Neuronal stem cell (in vitro differentiated cells): ENCODE measurements at regions not wholly inside any gene's neighbourhood (a gene's known extent, or its start where the extent isn't known, plus 50 kb on each side); places are given as distances from the start of the nearest gene placed in this dataset.

Experiments used
- DNase-seq: peaks from one replicate; pipeline ENCODE4 v3.0.0-alpha.2; 2013; ENCODE audit warnings: low spot score
- H2AFZ ChIP-seq: one replicate; pipeline ENCODE4 v1.6.1; 2013; ENCODE audit warnings: mild to moderate bottlenecking, low read length, inconsistent platforms
- H2AK5ac ChIP-seq: 2 replicates; pipeline ENCODE4 v1.6.1; 2013; ENCODE audit warnings: low read depth, mild to moderate bottlenecking, inconsistent platforms, low read length, moderate library complexity, mixed read lengths
- H2BK120ac ChIP-seq: 2 replicates; pipeline ENCODE4 v1.6.1; 2013; ENCODE audit warnings: low read depth, mild to moderate bottlenecking, inconsistent platforms, low read length, moderate library complexity, mixed read lengths
- H2BK12ac ChIP-seq: one replicate; pipeline ENCODE4 v1.6.1; 2013; ENCODE audit warnings: low read length, inconsistent platforms
- H2BK15ac ChIP-seq: 2 replicates; pipeline ENCODE4 v1.6.1; 2013; ENCODE audit warnings: mild to moderate bottlenecking, low read length, inconsistent platforms, mixed read lengths
- H2BK5ac ChIP-seq: one replicate; pipeline ENCODE4 v1.6.1; 2013; ENCODE audit warnings: inconsistent platforms, mild to moderate bottlenecking, low read length, moderate library complexity
- H3K14ac ChIP-seq: one replicate; pipeline ENCODE4 v1.6.1; 2013; ENCODE audit warnings: low read length, inconsistent platforms
- H3K18ac ChIP-seq: 2 replicates; pipeline ENCODE4 v1.6.1; 2013; ENCODE audit warnings: low read length, inconsistent platforms
- H3K23ac ChIP-seq: 2 replicates; pipeline ENCODE4 v1.6.1; 2013; ENCODE audit warnings: low read depth, mild to moderate bottlenecking, mixed read lengths, low read length, inconsistent platforms; ENCODE audit not compliant: poor library complexity
- H3K27ac ChIP-seq: replicated peaks from 3 replicates; pipeline ENCODE4 v1.5.1; 2013; ENCODE audit warnings: low read length, inconsistent platforms
- H3K27me3 ChIP-seq, 3 experiments: 2 replicates each; pipeline ENCODE4 v1.6.1; 2013; ENCODE audit warnings: low read length in 3 of 3, mild to moderate bottlenecking in 2 of 3, inconsistent platforms in 1 of 3, low read depth in 1 of 3, mixed read lengths in 1 of 3, moderate library complexity in 1 of 3; ENCODE audit not compliant: control insufficient read depth in 3 of 3, insufficient read depth in 3 of 3
- H3K36me3 ChIP-seq, 2 donors: replicated peaks in 1 of 2; 2 replicates each; pipeline ENCODE4 v1.6.1; 2013; ENCODE audit warnings: low read length in 2 of 2; ENCODE audit not compliant: control insufficient read depth in 2 of 2, insufficient read depth in 2 of 2
- H3K4ac ChIP-seq: 2 replicates; pipeline ENCODE4 v1.6.1; 2013; ENCODE audit warnings: inconsistent platforms, mild to moderate bottlenecking, low read length, moderate library complexity
- H3K4me1 ChIP-seq, 2 donors: 1 replicate in 1 of 2; 2 replicates in 1 of 2; pipeline ENCODE4 v1.6.1; 2013; ENCODE audit warnings: low read length in 2 of 2, low read depth in 1 of 2; ENCODE audit not compliant: control insufficient read depth in 2 of 2, insufficient read depth in 1 of 2
- H3K4me2 ChIP-seq: one replicate; pipeline ENCODE4 v1.6.1; 2013; ENCODE audit warnings: mild to moderate bottlenecking, low read length, inconsistent platforms; ENCODE audit not compliant: insufficient read depth, poor library complexity, severe bottlenecking
- H3K4me3 ChIP-seq, 2 donors: 2 replicates each; pipeline ENCODE4 v1.5.1; 2013; ENCODE audit warnings: low read length in 2 of 2, mild to moderate bottlenecking in 2 of 2, inconsistent platforms in 1 of 2, moderate library complexity in 1 of 2
- H3K79me1 ChIP-seq: one replicate; pipeline ENCODE4 v1.6.1; 2013; ENCODE audit warnings: low read depth, mild to moderate bottlenecking, inconsistent platforms, low read length, moderate library complexity
- H3K9ac ChIP-seq: one replicate; pipeline ENCODE4 v1.6.1; 2013; ENCODE audit warnings: mild to moderate bottlenecking, low read depth, low read length, inconsistent platforms; ENCODE audit not compliant: poor library complexity
- H3K9me3 ChIP-seq, 2 donors: replicated peaks in 1 of 2; 2 replicates each; pipeline versions ENCODE3 to v1.6.1; 2013; ENCODE audit warnings: low read length in 2 of 2, mild to moderate bottlenecking in 2 of 2, inconsistent platforms in 1 of 2, low read depth in 1 of 2, mixed read lengths in 1 of 2, moderate library complexity in 1 of 2; ENCODE audit not compliant: control insufficient read depth in 2 of 2, insufficient read depth in 1 of 2
- H4K8ac ChIP-seq: one replicate; pipeline ENCODE4 v1.6.1; 2013; ENCODE audit warnings: low read depth, mild to moderate bottlenecking, inconsistent platforms, low read length, moderate library complexity
- H4K91ac ChIP-seq: one replicate; pipeline ENCODE4 v1.6.1; 2013; ENCODE audit warnings: low read length, low read depth, mild to moderate bottlenecking, inconsistent platforms; ENCODE audit not compliant: poor library complexity
- WGBS, 2 donors: extraction: QIAGEN DNeasy Blood & Tissue Kit; methylation state at CpG; one replicate each; pipeline ENCODE4 v1.1.7; 2013; ENCODE audit warnings: missing lambda C conversion rate in 2 of 2, mixed read lengths in 1 of 2; ENCODE audit not compliant: insufficient read length in 2 of 2, insufficient replicate concordance in 1 of 2; ENCODE audit errors: extremely low coverage in 2 of 2; 5-methylcytosine and 5-hydroxymethylcytosine counted together

DNA sequence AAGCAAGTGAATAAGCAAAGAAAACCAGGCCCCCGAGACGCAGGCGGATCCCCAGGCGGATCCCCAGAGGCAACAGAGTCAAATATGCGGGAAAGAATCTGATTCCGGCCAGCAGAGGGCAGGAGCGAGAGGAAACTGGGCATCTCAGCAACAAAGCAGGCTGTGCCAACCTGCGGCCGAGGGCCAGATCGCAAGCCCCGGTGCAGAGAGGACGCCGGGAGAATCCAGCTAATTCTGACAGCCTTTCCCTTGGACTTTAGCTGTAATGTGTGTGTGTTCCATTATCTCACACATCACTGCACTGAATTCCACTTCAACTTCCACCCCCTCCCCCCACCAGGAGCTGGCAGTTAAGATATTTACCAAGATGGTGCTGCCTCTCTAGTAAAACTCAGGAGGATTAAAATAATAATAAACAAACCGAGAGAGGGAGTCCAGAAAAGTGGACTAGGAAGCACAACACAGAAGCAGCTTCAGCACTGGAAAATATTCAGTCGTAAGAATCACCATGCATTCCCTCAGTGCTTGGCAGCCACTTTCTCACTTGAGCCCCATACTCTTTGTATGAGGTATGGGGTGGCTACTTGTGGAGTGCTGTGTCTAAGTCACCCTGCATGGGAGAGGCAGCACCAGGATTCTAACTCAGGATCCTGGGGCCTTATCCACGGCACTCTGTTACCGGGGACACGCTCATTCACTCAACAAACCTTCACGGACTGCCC is 66.2 kb upstream of the SNX9 start:
- H3K23ac ChIP-seq: no peak overlapping the region
- peaks cover 0 to 2% of the 10 kb centered on the region in 2 donors for H3K9me3 ChIP-seq
- no CpG with 5 or more reads among the region's 19 CpGs for WGBS, 2 donors
- DNase-seq: peak; percentile 79
- H2BK15ac ChIP-seq: no peak overlapping the region
- no peaks in the 10 kb centered on the region for H3K79me1 ChIP-seq
- H2BK12ac ChIP-seq: no peak overlapping the region
- no peak overlapping the region for H3K14ac ChIP-seq
- peak overlapping the region; percentile 83 for H2AFZ ChIP-seq
- no peaks in the 10 kb centered on the region for H3K27me3 ChIP-seq
- no peak overlapping the region for H3K4ac ChIP-seq
- H3K36me3 ChIP-seq: no peaks in the 10 kb centered on the region
- no peak overlapping the region for H3K27ac ChIP-seq
- no peak overlapping the region for H2BK120ac ChIP-seq
- peak overlapping the region; percentile 21 for H3K18ac ChIP-seq
- peaks cover 0 to 13% of the 10 kb centered on the region in 2 donors for H3K4me1 ChIP-seq
- H3K4me2 ChIP-seq: no peak overlapping the region
- no peak overlapping the region for H3K4me3 ChIP-seq
- H4K8ac ChIP-seq: no peak overlapping the region
- no peak overlapping the region for H2BK5ac ChIP-seq
- H4K91ac ChIP-seq: no peak overlapping the region
- H3K9ac ChIP-seq: no peak overlapping the region
- no peak overlapping the region for H2AK5ac ChIP-seq

DNA sequence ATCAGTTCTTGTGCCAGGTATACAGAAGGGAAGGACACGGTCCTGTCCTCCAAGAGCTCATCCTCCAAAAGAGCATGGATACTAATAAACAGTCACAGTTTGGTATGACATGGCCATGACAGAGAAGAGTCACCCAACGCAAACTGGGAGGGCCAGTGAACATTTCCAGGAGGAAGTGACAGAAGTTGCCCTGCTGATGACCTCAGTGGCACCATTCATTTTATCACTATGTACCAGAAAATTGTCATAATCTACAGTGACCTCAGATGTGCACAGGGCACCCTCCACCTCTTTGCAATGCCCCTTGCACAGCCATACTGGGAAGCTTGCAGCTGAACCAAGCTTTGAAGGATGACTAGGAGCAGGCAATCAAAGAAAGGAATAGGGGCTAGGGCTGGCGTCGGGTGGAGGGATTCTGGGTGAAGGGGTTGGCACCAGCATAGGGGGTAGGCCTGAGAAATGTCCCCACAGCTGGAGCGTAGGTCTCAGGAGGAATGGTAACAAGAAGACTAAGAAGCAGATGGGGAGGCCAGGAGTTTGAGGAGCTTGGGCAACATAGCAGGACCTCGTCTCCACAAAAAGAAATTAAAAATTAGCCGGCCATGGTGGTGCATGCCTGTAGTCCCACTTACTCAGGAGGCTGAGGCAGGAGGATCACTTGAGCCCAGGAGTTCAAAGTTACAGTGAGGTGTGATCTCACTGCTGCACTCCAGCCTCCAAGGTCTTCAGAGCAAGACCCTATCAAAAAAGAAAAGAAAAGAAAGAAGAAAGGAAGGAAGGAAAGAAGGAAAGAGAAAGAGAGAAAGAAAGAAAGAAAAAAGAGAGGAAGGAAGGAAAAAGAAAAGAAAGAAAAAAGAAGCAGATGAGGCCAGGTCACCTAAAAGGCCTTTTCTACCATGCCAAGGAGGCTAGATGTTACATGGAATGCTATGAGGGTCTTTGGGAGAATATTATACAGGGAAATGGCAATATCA is 65.3 kb upstream of the SNX9 start:
- Histone ChIP-seq H3K14ac (no peak overlapping the region), H3K9ac (no peak overlapping the region), H3K4me1 (peaks cover 0 to 13% of the 10 kb centered on the region in 2 donors), H3K27me3 (no peaks in the 10 kb centered on the region), H3K23ac (no peak overlapping the region), H3K4me2 (no peak overlapping the region), H2BK5ac (no peak overlapping the region), H4K91ac (no peak overlapping the region), H2BK15ac (no peak overlapping the region), H2BK120ac (no peak overlapping the region), H3K4ac (no peak overlapping the region), H3K79me1 (no peaks in the 10 kb centered on the region), H3K18ac (no peak overlapping the region), H3K9me3 (peaks cover 0 to 2% of the 10 kb centered on the region in 2 donors), H4K8ac (no peak overlapping the region), H3K36me3 (no peaks in the 10 kb centered on the region), H2AK5ac (peak overlapping the region; percentile 23), H2BK12ac (no peak overlapping the region), H2AFZ (no peak overlapping the region), H3K27ac (no peak overlapping the region), H3K4me3 (no peak overlapping the region)
- no CpG with 5 or more reads among the region's 7 CpGs for WGBS, 2 donors
- DNase-seq: no peak

GRCh38 chr6:157758516-157759023 is 64.5 kb upstream of the SNX9 start:
- no peak overlapping the region for H4K8ac ChIP-seq
- no peak overlapping the region for H3K4me2 ChIP-seq
- no peak overlapping the region for H2AK5ac ChIP-seq
- no CpG with 5 or more reads among the region's 7 CpGs for WGBS, 2 donors
- no peak overlapping the region for H2BK120ac ChIP-seq
- no peak overlapping the region for H2AFZ ChIP-seq
- H2BK12ac ChIP-seq: no peak overlapping the region
- H2BK5ac ChIP-seq: no peak overlapping the region
- H3K9ac ChIP-seq: no peak overlapping the region
- H3K27ac ChIP-seq: no peak overlapping the region
- DNase-seq: no peak
- H3K18ac ChIP-seq: no peak overlapping the region
- peak overlapping the region in 1 of 2 donors; percentile 1 for H3K4me3 ChIP-seq
- H3K23ac ChIP-seq: no peak overlapping the region
- H3K79me1 ChIP-seq: no peaks in the 10 kb centered on the region
- no peaks in the 10 kb centered on the region for H3K27me3 ChIP-seq
- H4K91ac ChIP-seq: no peak overlapping the region
- no peaks in the 10 kb centered on the region for H3K9me3 ChIP-seq
- H3K4ac ChIP-seq: no peak overlapping the region
- H3K4me1 ChIP-seq: peaks cover 0 to 13% of the 10 kb centered on the region in 2 donors
- no peak overlapping the region for H3K14ac ChIP-seq
- H3K36me3 ChIP-seq: no peaks in the 10 kb centered on the region
- no peak overlapping the region for H2BK15ac ChIP-seq

GRCh38 chr6:157759028-157759427 is 64.0 kb upstream of the SNX9 start:
- no peak overlapping the region for H2BK5ac ChIP-seq
- no peak overlapping the region for H4K91ac ChIP-seq
- H4K8ac ChIP-seq: no peak overlapping the region
- no peak overlapping the region for H3K9ac ChIP-seq
- no peaks in the 10 kb centered on the region for H3K27me3 ChIP-seq
- no peak overlapping the region for H2BK15ac ChIP-seq
- H3K4ac ChIP-seq: no peak overlapping the region
- H2BK12ac ChIP-seq: no peak overlapping the region
- DNase-seq: no peak
- H3K27ac ChIP-seq: no peak overlapping the region
- H2BK120ac ChIP-seq: no peak overlapping the region
- H3K4me3 ChIP-seq: no peak overlapping the region
- H2AK5ac ChIP-seq: no peak overlapping the region
- no peaks in the 10 kb centered on the region for H3K36me3 ChIP-seq
- H2AFZ ChIP-seq: no peak overlapping the region
- no peak overlapping the region for H3K14ac ChIP-seq
- no peaks in the 10 kb centered on the region for H3K79me1 ChIP-seq
- H3K18ac ChIP-seq: no peak overlapping the region
- no peak overlapping the region for H3K23ac ChIP-seq
- H3K9me3 ChIP-seq: no peaks in the 10 kb centered on the region
- H3K4me2 ChIP-seq: no peak overlapping the region
- H3K4me1 ChIP-seq: peaks cover 0 to 13% of the 10 kb centered on the region in 2 donors
- WGBS, 2 donors: no CpG with 5 or more reads among the region's 4 CpGs
